D721Med (cell line): ENCODE measurements at regions not wholly inside any gene's neighbourhood (a gene's known extent, or its start where the extent isn't known, plus 50 kb on each side); places are given as distances from the start of the nearest gene placed in this dataset.

Source experiments
- DNase-seq: peaks from one replicate; pipeline ENCODE4 v3.0.0; 2011; ENCODE audit warnings: low spot score; ENCODE audit not compliant: insufficient read length
- FAIRE-seq: peaks from 2 replicates; lab custom pipeline; 2011; peaks lifted over from hg19 to GRCh38; lab: Jason Lieb, UNC
- CTCF ChIP-seq: IDR thresholded peaks from 2 replicates; pipeline ENCODE4 v1.5.1; 2012; ENCODE audit warnings: mild to moderate bottlenecking, control low read depth; ENCODE audit not compliant: insufficient read depth; ENCODE audit errors: missing control alignments

- TF ChIP-seq CTCF = no peak
- DNase-seq = no peak
- no peak for FAIRE-seq
Observed at GRCh38 chr7:84251277-84251781, 56.7 kb upstream of the SEMA3A start.

- no peak for TF ChIP-seq CTCF
- no peak for FAIRE-seq
Observed at GRCh38 chr7:84250452-84250851, 55.9 kb upstream of the SEMA3A start.

DNA sequence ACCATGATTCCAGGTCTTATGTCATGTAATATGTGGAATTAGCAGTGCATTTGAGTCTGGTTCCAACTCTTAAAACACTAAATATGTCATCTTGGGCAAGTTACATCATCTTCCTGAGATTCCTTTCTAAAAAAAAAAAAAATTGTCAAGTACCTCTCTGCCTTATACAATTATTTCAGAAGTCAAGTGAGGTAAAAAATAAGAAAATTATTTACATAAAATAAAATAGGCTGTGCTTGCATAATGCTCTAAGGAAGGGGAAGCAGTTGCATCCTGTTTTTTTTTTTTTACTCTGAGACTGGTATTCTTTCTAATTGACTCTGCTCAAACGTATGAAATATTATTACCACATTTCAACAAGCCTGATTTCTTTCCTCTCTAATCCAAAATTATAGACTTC lies 55.1 kb upstream of the SEMA3A start:
- FAIRE-seq (no peak), DNase-seq (no peak)
- no peak for TF ChIP-seq CTCF

More at GRCh38 chr7:84250452-84250851, 55.9 kb upstream of the SEMA3A start:
- DNase-seq = no peak

GRCh38 chr7:84248843-84249242 lies 54.3 kb upstream of the SEMA3A start:
- no peak for TF ChIP-seq CTCF
- FAIRE-seq (no peak), DNase-seq (no peak)

GRCh38 chr7:84248267-84248666 lies 53.7 kb upstream of the SEMA3A start:
- no peak for FAIRE-seq

GRCh38 chr7:84247591-84247990 lies 53.0 kb upstream of the SEMA3A start:
- DNase-seq (no peak), FAIRE-seq (no peak)
- TF ChIP-seq CTCF = no peak

More at GRCh38 chr7:84248267-84248666, 53.7 kb upstream of the SEMA3A start:
- no peak for TF ChIP-seq CTCF
- DNase-seq = no peak

DNA sequence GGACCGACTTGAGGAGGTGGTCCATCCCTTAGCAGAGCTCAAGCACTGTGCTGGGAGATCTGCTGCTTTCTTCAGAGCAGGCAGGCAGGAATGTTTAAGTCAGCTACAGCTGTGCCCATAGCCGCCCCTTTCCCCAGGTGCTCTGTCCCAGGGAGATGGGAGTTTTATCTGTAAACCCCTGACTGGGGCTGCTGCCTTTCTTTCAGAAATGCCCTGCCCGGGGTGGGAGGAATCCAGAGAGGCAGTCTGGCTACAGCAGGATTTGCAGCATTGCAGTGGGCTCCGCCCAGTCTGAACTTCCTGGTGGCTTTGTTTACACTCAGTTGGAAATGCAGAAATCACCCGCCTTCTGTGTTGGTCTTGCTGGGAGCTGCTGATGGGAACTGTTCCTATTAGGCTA lies 51.2 kb upstream of the SEMA3A start:
- no peak for FAIRE-seq
- DNase-seq = no peak
- TF ChIP-seq CTCF = no peak
